ENCODE measurements at regions not wholly inside any gene's neighbourhood (a gene's known extent, or its start where the extent isn't known, plus 50 kb on each side); places are given as distances from the start of the nearest gene placed in this dataset.
A peak's percentile ranks its signal among the peaks of the same experiment; 100 is the strongest.

DNA sequence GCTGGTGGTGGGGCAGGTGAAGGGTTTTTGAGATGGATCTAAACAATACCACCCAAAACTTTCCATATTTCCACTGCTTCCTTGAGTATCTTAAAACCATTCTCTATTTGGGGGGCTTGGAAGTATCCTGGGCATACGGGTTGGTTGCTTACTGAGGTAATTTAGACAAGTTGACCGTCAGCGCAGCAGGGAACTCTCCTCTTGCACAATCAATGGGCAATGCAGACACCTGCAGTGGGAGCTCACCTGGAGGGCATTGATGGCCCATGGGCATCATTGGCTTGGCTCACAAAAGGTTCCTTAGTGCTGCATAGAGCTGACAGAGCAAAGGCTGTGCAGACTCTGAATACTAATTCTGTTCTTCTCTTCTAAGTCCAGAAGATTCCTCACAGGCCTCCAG, 101.5 kb downstream of the EPDR1 start:
- no peak for TF ChIP-seq CTCF (IDR thresholded peaks at IDR 0.05; ENCODE audit: insufficient read depth, low read depth, low read length)
- no peak overlapping the region for H3K4me3 ChIP-seq (ENCODE audit: low read depth, low read length)
- DNase-seq (ENCODE audit: low read depth), result no peak

GRCh38 chr7:38025815-38026214, 105.4 kb downstream of the EPDR1 start:
- no peak for DNase-seq (ENCODE audit: low read depth)
- no peak overlapping the region for H3K4me3 ChIP-seq (ENCODE audit: low read depth, low read length)
- no peak for TF ChIP-seq CTCF (IDR thresholded peaks at IDR 0.05; ENCODE audit: insufficient read depth, low read depth, low read length)

- no peak for TF ChIP-seq CTCF (IDR thresholded peaks at IDR 0.05; ENCODE audit: insufficient read depth, low read depth, low read length)
- no peak overlapping the region for H3K4me3 ChIP-seq (ENCODE audit: low read depth, low read length)
- DNase-seq (ENCODE audit: low read depth), result peak; percentile 6
Observed at GRCh38 chr7:38027884-38028455, 107.5 kb downstream of the EPDR1 start.

- H3K4me3 ChIP-seq (ENCODE audit: low read depth, low read length), result no peak overlapping the region
- DNase-seq (ENCODE audit: low read depth), result no peak
- TF ChIP-seq CTCF (IDR thresholded peaks at IDR 0.05; ENCODE audit: insufficient read depth, low read depth, low read length), result no peak
Observed at GRCh38 chr7:38034062-38034908, 113.8 kb downstream of the EPDR1 start.

- H3K4me3 ChIP-seq (ENCODE audit: low read depth, low read length), result no peak overlapping the region
- no peak for TF ChIP-seq CTCF (IDR thresholded peaks at IDR 0.05; ENCODE audit: insufficient read depth, low read depth, low read length)
Observed at GRCh38 chr7:38040831-38041230, 120.4 kb downstream of the EPDR1 start.

DNA sequence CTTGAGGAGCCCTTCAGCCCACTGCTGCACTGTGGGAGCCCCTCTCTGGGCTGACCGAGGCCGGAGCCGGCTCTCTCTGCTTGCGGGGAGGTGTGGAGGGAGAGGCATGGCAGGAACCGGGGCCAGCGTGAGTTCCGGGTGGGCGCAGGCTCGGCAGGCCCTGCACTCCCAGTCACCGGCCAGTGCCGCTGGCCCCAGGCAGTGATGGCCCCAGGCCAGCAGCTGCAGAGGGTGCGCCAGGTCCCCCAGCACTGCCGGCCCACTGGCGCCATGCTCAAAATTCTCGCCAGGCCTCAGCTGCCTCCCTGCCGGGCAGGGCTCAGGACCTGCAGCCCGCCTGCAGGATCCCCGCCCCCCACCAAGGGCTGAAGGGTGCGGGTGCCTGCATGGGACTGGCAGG, 128.4 kb upstream of the STARD3NL start:
- TF ChIP-seq CTCF (IDR thresholded peaks at IDR 0.05; ENCODE audit: insufficient read depth, low read depth, low read length), result no peak
- DNase-seq (ENCODE audit: low read depth), result no peak
- H3K4me3 ChIP-seq (ENCODE audit: low read depth, low read length), result no peak overlapping the region

More at GRCh38 chr7:38040831-38041230, 120.4 kb downstream of the EPDR1 start:
- no peak for DNase-seq (ENCODE audit: low read depth)

All from fibroblast of villous mesenchyme (primary cell).